ENCODE measurements at regions not wholly inside any gene's neighbourhood (a gene's known extent, or its start where the extent isn't known, plus 50 kb on each side); places are given as distances from the start of the nearest gene placed in this dataset.

DNA sequence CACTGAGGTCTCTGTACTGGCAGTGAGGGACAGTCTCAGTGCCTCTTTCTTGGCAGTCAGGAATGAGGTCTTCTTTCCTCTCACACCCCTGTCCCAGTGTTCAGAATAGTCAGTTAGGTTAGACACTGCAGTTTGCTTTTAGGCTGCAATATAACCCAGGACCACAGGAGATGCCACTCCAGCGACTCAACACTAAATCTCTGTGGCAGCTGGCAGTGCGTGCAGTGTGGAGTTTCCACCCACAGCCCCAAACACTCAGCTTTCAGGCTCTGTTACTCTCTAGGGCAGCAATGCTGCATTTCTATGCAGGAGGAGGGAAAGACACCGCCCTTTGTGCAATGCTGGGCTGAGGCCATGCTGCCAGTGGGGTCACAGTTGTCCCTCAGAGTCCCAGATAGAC, 150.2 kb upstream of the SUCLG2 start:
- TF ChIP-seq, protein P1, sequence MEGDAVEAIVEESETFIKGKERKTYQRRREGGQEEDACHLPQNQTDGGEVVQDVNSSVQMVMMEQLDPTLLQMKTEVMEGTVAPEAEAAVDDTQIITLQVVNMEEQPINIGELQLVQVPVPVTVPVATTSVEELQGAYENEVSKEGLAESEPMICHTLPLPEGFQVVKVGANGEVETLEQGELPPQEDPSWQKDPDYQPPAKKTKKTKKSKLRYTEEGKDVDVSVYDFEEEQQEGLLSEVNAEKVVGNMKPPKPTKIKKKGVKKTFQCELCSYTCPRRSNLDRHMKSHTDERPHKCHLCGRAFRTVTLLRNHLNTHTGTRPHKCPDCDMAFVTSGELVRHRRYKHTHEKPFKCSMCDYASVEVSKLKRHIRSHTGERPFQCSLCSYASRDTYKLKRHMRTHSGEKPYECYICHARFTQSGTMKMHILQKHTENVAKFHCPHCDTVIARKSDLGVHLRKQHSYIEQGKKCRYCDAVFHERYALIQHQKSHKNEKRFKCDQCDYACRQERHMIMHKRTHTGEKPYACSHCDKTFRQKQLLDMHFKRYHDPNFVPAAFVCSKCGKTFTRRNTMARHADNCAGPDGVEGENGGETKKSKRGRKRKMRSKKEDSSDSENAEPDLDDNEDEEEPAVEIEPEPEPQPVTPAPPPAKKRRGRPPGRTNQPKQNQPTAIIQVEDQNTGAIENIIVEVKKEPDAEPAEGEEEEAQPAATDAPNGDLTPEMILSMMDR (conservative IDR thresholded peaks at IDR 0.05 in 1 of 2, IDR thresholded peaks at IDR 0.05 in 1 of 2; ENCODE audit: low read depth in 1 of 2, low read length in 2 of 2): no peak
- TF ChIP-seq EZH2 (IDR thresholded peaks at IDR 0.05; ENCODE audit: low read length, missing control alignments): no peak
